ENCODE measurements at regions not wholly inside any gene's neighbourhood (a gene's known extent, or its start where the extent isn't known, plus 50 kb on each side); places are given as distances from the start of the nearest gene placed in this dataset.
A peak's percentile ranks its signal among the peaks of the same experiment; 100 is the strongest.

DNA sequence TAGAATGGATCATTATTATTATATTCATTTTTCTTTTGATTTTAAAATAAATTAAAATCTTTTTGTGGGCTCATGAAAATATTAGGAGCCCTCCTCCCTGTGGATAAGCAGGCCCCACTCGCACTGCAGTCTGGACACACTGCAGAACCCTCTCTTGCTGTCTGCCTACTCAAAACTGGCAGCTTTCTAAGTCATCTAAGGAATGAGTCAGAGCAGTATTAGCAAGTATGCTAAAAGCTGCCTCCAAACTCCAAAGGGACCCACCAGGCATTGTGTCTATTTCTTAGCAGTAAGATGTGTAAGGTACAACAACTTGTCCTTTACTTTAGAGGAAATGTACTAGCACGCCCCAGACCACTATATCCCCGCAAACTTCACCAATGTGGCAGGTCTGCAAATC, 108.8 kb downstream of the SYF2 start:
- DNase-seq (ENCODE audit: extremely low spot score, unreplicated experiment): no peak
- no peaks in the 10 kb centered on the region for H3K9me3 Mint-ChIP-seq (ENCODE audit: unreplicated experiment)
- H3K27ac Mint-ChIP-seq (ENCODE audit: unreplicated experiment): no peak overlapping the region
- H3K27me3 Mint-ChIP-seq (ENCODE audit: unreplicated experiment): peaks cover 4% of the 10 kb centered on the region
- TF ChIP-seq, protein P1, sequence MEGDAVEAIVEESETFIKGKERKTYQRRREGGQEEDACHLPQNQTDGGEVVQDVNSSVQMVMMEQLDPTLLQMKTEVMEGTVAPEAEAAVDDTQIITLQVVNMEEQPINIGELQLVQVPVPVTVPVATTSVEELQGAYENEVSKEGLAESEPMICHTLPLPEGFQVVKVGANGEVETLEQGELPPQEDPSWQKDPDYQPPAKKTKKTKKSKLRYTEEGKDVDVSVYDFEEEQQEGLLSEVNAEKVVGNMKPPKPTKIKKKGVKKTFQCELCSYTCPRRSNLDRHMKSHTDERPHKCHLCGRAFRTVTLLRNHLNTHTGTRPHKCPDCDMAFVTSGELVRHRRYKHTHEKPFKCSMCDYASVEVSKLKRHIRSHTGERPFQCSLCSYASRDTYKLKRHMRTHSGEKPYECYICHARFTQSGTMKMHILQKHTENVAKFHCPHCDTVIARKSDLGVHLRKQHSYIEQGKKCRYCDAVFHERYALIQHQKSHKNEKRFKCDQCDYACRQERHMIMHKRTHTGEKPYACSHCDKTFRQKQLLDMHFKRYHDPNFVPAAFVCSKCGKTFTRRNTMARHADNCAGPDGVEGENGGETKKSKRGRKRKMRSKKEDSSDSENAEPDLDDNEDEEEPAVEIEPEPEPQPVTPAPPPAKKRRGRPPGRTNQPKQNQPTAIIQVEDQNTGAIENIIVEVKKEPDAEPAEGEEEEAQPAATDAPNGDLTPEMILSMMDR (IDR thresholded peaks at IDR 0.05): no peak
- no peak overlapping the region for H3K4me3 Mint-ChIP-seq (ENCODE audit: unreplicated experiment)
- no peaks in the 10 kb centered on the region for H3K36me3 Mint-ChIP-seq (ENCODE audit: unreplicated experiment)
- H3K4me1 Mint-ChIP-seq (ENCODE audit: unreplicated experiment): peaks cover 16% of the 10 kb centered on the region

DNA sequence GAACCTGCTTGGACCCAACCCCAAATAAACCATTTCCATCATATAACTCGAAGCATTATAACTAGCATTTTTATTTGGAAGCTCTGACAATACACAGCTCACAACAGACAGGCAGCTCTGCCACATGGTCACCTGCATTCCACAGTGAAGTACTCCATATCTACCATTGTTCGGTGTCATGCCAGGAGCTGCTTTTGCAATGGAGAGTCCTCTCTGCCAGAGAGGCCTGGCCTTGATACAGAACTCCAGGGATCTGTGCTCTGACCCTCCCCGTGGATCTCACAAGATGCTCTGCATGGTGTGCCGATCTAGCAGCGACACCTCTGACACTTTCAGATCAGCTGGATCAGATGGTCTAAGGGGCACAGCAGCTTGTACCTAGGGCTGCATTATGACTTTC, 109.6 kb downstream of the SYF2 start:
- Mint-ChIP-seq H3K4me1 (ENCODE audit: unreplicated experiment) (peaks cover 8% of the 10 kb centered on the region), H3K27me3 (ENCODE audit: unreplicated experiment) (peaks cover 4% of the 10 kb centered on the region), H3K36me3 (ENCODE audit: unreplicated experiment) (no peaks in the 10 kb centered on the region), H3K9me3 (ENCODE audit: unreplicated experiment) (peaks cover under 1% of the 10 kb centered on the region), H3K4me3 (ENCODE audit: unreplicated experiment) (no peak overlapping the region), H3K27ac (ENCODE audit: unreplicated experiment) (no peak overlapping the region)
- DNase-seq (ENCODE audit: extremely low spot score, unreplicated experiment): no peak
- TF ChIP-seq, protein P1 (IDR thresholded peaks at IDR 0.05): no peak

DNA sequence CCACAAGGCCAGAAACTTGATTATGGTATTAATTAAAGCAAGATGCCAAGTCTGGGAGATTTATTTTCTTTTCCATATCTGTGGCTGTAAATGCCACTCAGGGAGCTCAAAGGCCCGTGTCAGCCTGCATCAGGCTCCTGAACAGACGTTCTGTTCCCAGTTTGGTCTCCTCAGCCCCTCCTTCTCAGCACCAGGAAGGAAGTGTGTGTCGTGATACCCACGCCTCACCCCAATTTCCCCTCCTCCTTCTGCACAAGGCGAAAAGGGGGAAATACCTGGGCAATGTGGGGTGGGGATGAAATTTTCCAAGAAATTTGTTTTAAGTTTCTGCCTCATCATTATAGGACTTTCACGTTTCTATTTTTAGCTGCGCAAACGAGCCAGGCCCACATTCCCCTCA, 112.0 kb downstream of the SYF2 start:
- TF ChIP-seq, protein P1 (IDR thresholded peaks at IDR 0.05): no peak
- Mint-ChIP-seq H3K4me3 (ENCODE audit: unreplicated experiment) (no peak overlapping the region), H3K4me1 (ENCODE audit: unreplicated experiment) (peaks cover 8% of the 10 kb centered on the region), H3K27ac (ENCODE audit: unreplicated experiment) (no peak overlapping the region), H3K27me3 (ENCODE audit: unreplicated experiment) (peaks cover 12% of the 10 kb centered on the region), H3K9me3 (ENCODE audit: unreplicated experiment) (peaks cover 7% of the 10 kb centered on the region), H3K36me3 (ENCODE audit: unreplicated experiment) (no peaks in the 10 kb centered on the region)
- no peak for DNase-seq (ENCODE audit: extremely low spot score, unreplicated experiment)

DNA sequence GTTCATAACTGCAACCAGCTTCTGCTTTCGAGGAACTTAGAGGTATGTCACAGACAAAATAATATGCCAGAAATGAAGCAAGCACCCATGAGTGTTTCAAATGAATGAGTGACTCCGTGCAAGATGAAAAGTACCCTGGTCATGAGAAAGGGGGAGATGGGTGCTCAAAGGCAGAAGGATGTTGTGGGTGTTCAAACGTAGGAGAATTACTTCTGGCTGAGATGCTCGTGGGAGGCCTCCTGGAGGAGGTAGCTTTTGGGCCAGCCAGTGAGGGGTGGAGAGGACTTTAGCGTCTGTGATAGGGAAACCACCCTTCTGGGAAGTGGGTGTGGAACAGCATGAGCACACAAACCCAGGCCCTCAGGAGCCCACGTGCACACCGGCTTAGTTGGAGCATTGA, 113.8 kb downstream of the SYF2 start:
- no peak for DNase-seq (ENCODE audit: extremely low spot score, unreplicated experiment)
- no peak overlapping the region for H3K4me3 Mint-ChIP-seq (ENCODE audit: unreplicated experiment)
- TF ChIP-seq, protein P1 (IDR thresholded peaks at IDR 0.05): no peak
- H3K9me3 Mint-ChIP-seq (ENCODE audit: unreplicated experiment): peaks cover 7% of the 10 kb centered on the region
- peaks cover 24% of the 10 kb centered on the region for H3K27me3 Mint-ChIP-seq (ENCODE audit: unreplicated experiment)
- no peaks in the 10 kb centered on the region for H3K36me3 Mint-ChIP-seq (ENCODE audit: unreplicated experiment)
- no peak overlapping the region for H3K27ac Mint-ChIP-seq (ENCODE audit: unreplicated experiment)
- peaks cover 8% of the 10 kb centered on the region for H3K4me1 Mint-ChIP-seq (ENCODE audit: unreplicated experiment)

DNA sequence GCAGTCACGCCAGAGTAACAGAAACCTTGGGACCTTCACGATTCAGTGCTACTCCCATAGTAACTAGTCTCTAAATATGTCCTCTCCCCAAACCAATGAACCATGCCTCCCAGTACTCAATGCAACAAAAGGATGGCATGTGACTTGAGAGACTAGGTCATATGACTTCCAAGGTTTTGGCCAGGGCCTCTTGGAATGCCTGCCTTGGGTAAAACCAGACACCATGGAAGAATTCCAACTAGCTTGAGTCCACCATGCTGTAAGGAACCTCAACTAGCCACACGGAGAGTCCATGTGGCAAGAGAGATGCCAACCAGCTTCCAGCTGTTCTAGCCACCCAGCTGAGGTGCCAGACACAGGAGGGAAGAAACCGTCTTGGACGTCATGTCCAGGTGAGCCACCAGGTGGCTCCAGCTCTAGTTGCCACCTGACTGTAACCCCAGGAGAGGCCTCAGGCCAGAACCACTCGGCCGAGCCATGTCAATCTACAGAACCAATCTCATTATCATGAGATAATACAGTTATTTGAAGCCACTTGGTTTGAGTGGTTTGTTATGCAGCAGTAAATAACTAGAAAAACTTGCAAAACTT, 115.0 kb downstream of the SYF2 start:
- DNase-seq (ENCODE audit: extremely low spot score, unreplicated experiment): no peak
- Mint-ChIP-seq H3K36me3 (ENCODE audit: unreplicated experiment) (no peaks in the 10 kb centered on the region), H3K4me1 (ENCODE audit: unreplicated experiment) (peaks cover 8% of the 10 kb centered on the region), H3K27ac (ENCODE audit: unreplicated experiment) (no peak overlapping the region), H3K4me3 (ENCODE audit: unreplicated experiment) (no peak overlapping the region), H3K9me3 (ENCODE audit: unreplicated experiment) (peaks cover 7% of the 10 kb centered on the region), H3K27me3 (ENCODE audit: unreplicated experiment) (peaks cover 32% of the 10 kb centered on the region)
- TF ChIP-seq, protein P1 (IDR thresholded peaks at IDR 0.05): peak; percentile 10

All from osteocyte (in vitro differentiated cells).